K562 (cell line): ENCODE measurements at regions not wholly inside any gene's neighbourhood (a gene's known extent, or its start where the extent isn't known, plus 50 kb on each side); places are given as distances from the start of the nearest gene placed in this dataset.

ENCODE experiments used
- ATAC-seq: fragments of 200-7000 bp; cut with Tn5 transposase; 3 replicates; pipeline ENCODE4 v1.9.1; 2020; ENCODE audit warnings: moderate library complexity
- BruUV-seq: library from RNA; stranded (reverse); fragments of 400-500 nt; replicated peaks from 2 replicates; lab custom pipeline; 2021; lab: Mats Ljungman, UMichigan
- CTCF ChIA-PET: fragments of 300-600 bp; formaldehyde crosslinking; extraction: SDS; loops from one replicate; lab custom pipeline; 2021; ENCODE audit warnings: low intra/inter-chr PET ratio; lab: Yijun Ruan, JAX
- POLR2A ChIA-PET: fragments of 300-600, 350-650 bp; sonication (Branson Sonifier 250); formaldehyde crosslinking; extraction: SDS; loops from one replicate; lab custom pipeline; 2021; ENCODE audit warnings: antibody characterized with exemption, inconsistent platforms; lab: Yijun Ruan, JAX
- DNase-seq, 4 experiments: peaks; one replicate each; pipeline versions ENCODE4 v3.0.0 to v3.0.0-alpha.2; 2011 to 2018; ENCODE audit warnings: low spot score in 3 of 4, mixed read lengths in 3 of 4; ENCODE audit errors: extremely low read depth in 1 of 4
- FAIRE-seq: peaks from 2 replicates; lab custom pipeline; 2011; peaks lifted over from hg19 to GRCh38; lab: Jason Lieb, UNC
- H2AFZ ChIP-seq: 2 replicates; pipeline ENCODE4 v1.6.0; 2011; ENCODE audit warnings: low read depth, low read length, control low read depth, inconsistent platforms
- H3K27ac ChIP-seq: fragments of 200-600 bp; 3 replicates; pipeline ENCODE4 v1.8.0; 2011; ENCODE audit warnings: low read depth, mild to moderate bottlenecking, control low read depth, inconsistent platforms, low read length, moderate library complexity, mixed read lengths; ENCODE audit errors: extremely low read depth
- H3K27me3 ChIP-seq, 2 experiments: fragments of 300-600 bp in 1 of 2; 2 replicates in 1 of 2; 3 replicates in 1 of 2; pipeline versions ENCODE4 v1.6.0 to v1.8.0; 2011; ENCODE audit warnings: inconsistent platforms in 2 of 2, low read length in 2 of 2, mild to moderate bottlenecking in 1 of 2, mixed read lengths in 1 of 2, moderate library complexity in 1 of 2; ENCODE audit not compliant: control insufficient read depth in 2 of 2, insufficient read depth in 2 of 2
- H3K36me3 ChIP-seq: fragments of 300-600 bp; 3 replicates; pipeline ENCODE4 v1.8.0; 2011; ENCODE audit warnings: mild to moderate bottlenecking, low read length, inconsistent platforms; ENCODE audit not compliant: control insufficient read depth, insufficient read depth
- H3K4me1 ChIP-seq, 2 experiments: fragments of 200-600 bp in 1 of 2; replicated peaks in 1 of 2; 2 replicates in 1 of 2; 3 replicates in 1 of 2; pipeline versions ENCODE4 v1.5.1 to v1.8.0; 2011; ENCODE audit warnings: inconsistent platforms in 2 of 2, low read length in 2 of 2, mild to moderate bottlenecking in 1 of 2, mixed read lengths in 1 of 2, moderate library complexity in 1 of 2; ENCODE audit not compliant: control insufficient read depth in 2 of 2, insufficient read depth in 2 of 2
- H3K4me2 ChIP-seq: 2 replicates; pipeline ENCODE4 v1.6.1; 2011; ENCODE audit warnings: low read length, control low read depth, inconsistent platforms, mixed read lengths; ENCODE audit not compliant: insufficient read depth
- H3K4me3 ChIP-seq: fragments of 200-600 bp; sonication (generic), shearing (Covaris generic); 2 replicates; pipeline ENCODE4 v1.5.1; 2016; ENCODE audit warnings: control low read depth, inconsistent platforms
- H3K79me2 ChIP-seq: fragments of 200-600 bp; 3 replicates; pipeline ENCODE4 v1.8.0; 2011; ENCODE audit warnings: low read length, inconsistent platforms; ENCODE audit not compliant: control insufficient read depth, insufficient read depth
- H3K9ac ChIP-seq, 2 experiments: 2 replicates each; pipeline versions ENCODE4 v1.6.0 to v1.6.1; 2011; ENCODE audit warnings: low read depth in 2 of 2, low read length in 2 of 2, control low read depth in 1 of 2, inconsistent platforms in 1 of 2, mild to moderate bottlenecking in 1 of 2, mixed read lengths in 1 of 2; ENCODE audit not compliant: insufficient read depth in 1 of 2
- H3K9me1 ChIP-seq: one replicate; pipeline ENCODE4 v1.6.0; 2011; ENCODE audit warnings: inconsistent platforms, mild to moderate bottlenecking, low read length, moderate library complexity; ENCODE audit not compliant: control insufficient read depth, insufficient read depth
- H3K9me3 ChIP-seq: replicated peaks from 2 replicates; pipeline ENCODE4 v1.5.1; 2011; ENCODE audit warnings: low read depth, low read length, inconsistent platforms; ENCODE audit not compliant: control insufficient read depth, insufficient read depth
- H4K20me1 ChIP-seq: replicated peaks from 2 replicates; pipeline ENCODE4 v1.6.1; 2011; ENCODE audit warnings: low read length, inconsistent platforms, mixed read lengths; ENCODE audit not compliant: control insufficient read depth, insufficient read depth
- THAP7 ChIP-seq: fragments of 250-450 bp; sonication (Bioruptor Pico); IDR thresholded peaks from 2 replicates; pipeline ENCODE4 v1.5.0; 2021
- TSHZ1 ChIP-seq: fragments of 250-450 bp; sonication (Bioruptor Pico); IDR thresholded peaks from 2 replicates; pipeline ENCODE4 v1.4.0; 2020; ENCODE audit warnings: mild to moderate bottlenecking, moderate library complexity
- VEZF1 ChIP-seq: fragments of 200-800 bp; sonication (Bioruptor generic); IDR thresholded peaks from 2 replicates; pipeline ENCODE4 v1.6.1; 2017; ENCODE audit warnings: missing genetic modification characterization, missing compliant biosample characterization
- ZBTB40 ChIP-seq, 2 experiments: fragments of 450-650 bp in 1 of 2; sonication (generic) in 1 of 2; formaldehyde crosslinking in 1 of 2; IDR thresholded peaks; 2 replicates each; pipeline versions ENCODE4 v1.7.1 to v1.9.0; 2016 to 2022; ENCODE audit warnings: inconsistent platforms in 1 of 2, mild to moderate bottlenecking in 1 of 2, missing genetic modification reagents in 1 of 2
- ZNF57 ChIP-seq: fragments of 450-650 bp; formaldehyde crosslinking; IDR thresholded peaks from 2 replicates; pipeline ENCODE4 v1.4.0; 2020; ENCODE audit warnings: mild to moderate bottlenecking, moderate library complexity
- WGBS: fragments of 100-300 bp; shearing (Covaris generic); methylation state at CpG from one replicate; pipeline ENCODE4 v1.1.6; 2016; ENCODE audit warnings: low coverage, mixed read lengths; ENCODE audit not compliant: insufficient coverage; ENCODE audit errors: missing lambda C conversion rate; 5-methylcytosine and 5-hydroxymethylcytosine counted together
- in situ Hi-C: fragments of 300-500 bp; cut with MboI; formaldehyde crosslinking; loops from 4 replicates; pipeline ENCODE4 v1.15.0; 2018; ENCODE audit warnings: inconsistent platforms, mixed read lengths
- intact Hi-C: fragments of 100-400 bp; cut with micrococcal nuclease; formaldehyde crosslinking; loops from 2 replicates; pipeline ENCODE4 v1.14.2; 2022

- TF ChIP-seq ZBTB40 (IDR thresholded peaks at IDR 0.05) (no peak), ZBTB40 (CRISPR knock-in tag; IDR thresholded peaks at IDR 0.05) (no peak)
Measured at GRCh38 chr20:11158146-11158545, 484.3 kb upstream of the JAG1 start (continued).

- Histone ChIP-seq H3K79me2 (no peaks in the 10 kb centered on the region), H3K4me1 (no peaks in the 10 kb centered on the region), H2AFZ (no peak overlapping the region), H3K4me2 (no peak overlapping the region), H3K36me3 (no peaks in the 10 kb centered on the region), H3K4me3 (no peak overlapping the region), H3K9me1 (no peaks in the 10 kb centered on the region), H4K20me1 (no peaks in the 10 kb centered on the region), H3K27me3 (no peaks in the 10 kb centered on the region), H3K27ac (no peak overlapping the region), H3K9me3 (no peaks in the 10 kb centered on the region), H3K9ac (no peak overlapping the region)
- in situ Hi-C loops (no loop called here), intact Hi-C loops (no loop called here)
- DNase-seq (no peak), ATAC-seq (no peak), FAIRE-seq (no peak)
- ChIA-PET CTCF (no interaction called here), POLR2A (no interaction called here)
- no TSS peak for BruUV-seq
- 8% methylated on average over 2 of the region's 2 CpGs for WGBS
- TF ChIP-seq THAP7 (CRISPR knock-in tag) (no peak), ZNF57 (CRISPR knock-in tag) (no peak), TSHZ1 (no peak), VEZF1 (CRISPR knock-in tag) (no peak)
Measured at GRCh38 chr20:11158589-11158988, 484.8 kb upstream of the JAG1 start.
